ENCODE measurements at regions not wholly inside any gene's neighbourhood (a gene's known extent, or its start where the extent isn't known, plus 50 kb on each side); places are given as distances from the start of the nearest gene placed in this dataset.
"Not testable (repeated sequence)": the region's sequence is repeated elsewhere in the genome, so short reads cannot be mapped to it uniquely, and the experiment has no call there.

- no peak for DNase-seq
These were observed 114.5 kb upstream of the IRX1 start for GRCh38 chr5:3481175-3481574.

- DNase-seq: no peak
These were observed 120.0 kb upstream of the IRX1 start for GRCh38 chr5:3475674-3476073.

GRCh38 chr5:3466392-3466791 lies 129.2 kb upstream of the IRX1 start:
- no peak for DNase-seq

- DNase-seq: no peak
These were observed 135.2 kb upstream of the IRX1 start for GRCh38 chr5:3460416-3460815.

GRCh38 chr5:3456121-3456681 lies 139.4 kb upstream of the IRX1 start:
- no peak for DNase-seq

- not testable (repeated sequence) for DNase-seq
These were observed 141.6 kb upstream of the IRX1 start for GRCh38 chr5:3454028-3454427.

GRCh38 chr5:3452622-3453021 lies 143.0 kb upstream of the IRX1 start:
- DNase-seq: no peak

- DNase-seq: no peak
These were observed 143.7 kb upstream of the IRX1 start for GRCh38 chr5:3451961-3452360.

GRCh38 chr5:3449481-3449880 lies 146.2 kb upstream of the IRX1 start:
- DNase-seq: no peak

GRCh38 chr5:3446410-3446809 lies 149.2 kb upstream of the IRX1 start:
- DNase-seq: no peak

- DNase-seq: not testable (repeated sequence)
These were observed 150.1 kb upstream of the IRX1 start for GRCh38 chr5:3445517-3445916.

- DNase-seq: no peak
These were observed 163.5 kb upstream of the IRX1 start for GRCh38 chr5:3432135-3432534.

GRCh38 chr5:3430691-3431090 lies 164.9 kb upstream of the IRX1 start:
- DNase-seq: no peak

GRCh38 chr5:3429962-3430361 lies 165.7 kb upstream of the IRX1 start:
- no peak for DNase-seq

- DNase-seq: no peak
These were observed 167.3 kb upstream of the IRX1 start for GRCh38 chr5:3428334-3428733.

GRCh38 chr5:3424946-3425345 lies 170.7 kb upstream of the IRX1 start:
- no peak for DNase-seq

GRCh38 chr5:3417376-3417943 lies 178.2 kb upstream of the IRX1 start:
- DNase-seq: no peak

- DNase-seq: no peak
These were observed 181.3 kb upstream of the IRX1 start for GRCh38 chr5:3414371-3414770.

- DNase-seq: no peak
These were observed 183.5 kb upstream of the IRX1 start for GRCh38 chr5:3412146-3412545.

- no peak for DNase-seq
These were observed 184.3 kb upstream of the IRX1 start for GRCh38 chr5:3411363-3411762.

- no peak for DNase-seq
These were observed 194.0 kb upstream of the IRX1 start for GRCh38 chr5:3401635-3402034.

- no peak for DNase-seq
These were observed 195.0 kb upstream of the IRX1 start for GRCh38 chr5:3400659-3401058.

- no peak for DNase-seq
These were observed 200.6 kb upstream of the IRX1 start for GRCh38 chr5:3394891-3395599.

GRCh38 chr5:3393920-3394597 lies 201.6 kb upstream of the IRX1 start:
- DNase-seq: no peak

Data from EL (cell line).